Left lobe of liver (tissue), 2 donors: ENCODE measurements at regions not wholly inside any gene's neighbourhood (a gene's known extent, or its start where the extent isn't known, plus 50 kb on each side); places are given as distances from the start of the nearest gene placed in this dataset.

Experiments used
- ATAC-seq: fragments of 200-7000 bp; cut with Tn5 transposase; one replicate; pipeline ENCODE4 v1.9.1; 2020; ENCODE audit warnings: mild to moderate bottlenecking, moderate library complexity
- DNase-seq: peaks from one replicate; pipeline ENCODE4 v3.0.0-alpha.2; 2020; ENCODE audit warnings: low spot score
- donor health status: DM: no; HTN: no; CAD: no; lungs with moderate emphysema.
- donor health status: DM: no; HTN: yes; CAD: no.

DNA sequence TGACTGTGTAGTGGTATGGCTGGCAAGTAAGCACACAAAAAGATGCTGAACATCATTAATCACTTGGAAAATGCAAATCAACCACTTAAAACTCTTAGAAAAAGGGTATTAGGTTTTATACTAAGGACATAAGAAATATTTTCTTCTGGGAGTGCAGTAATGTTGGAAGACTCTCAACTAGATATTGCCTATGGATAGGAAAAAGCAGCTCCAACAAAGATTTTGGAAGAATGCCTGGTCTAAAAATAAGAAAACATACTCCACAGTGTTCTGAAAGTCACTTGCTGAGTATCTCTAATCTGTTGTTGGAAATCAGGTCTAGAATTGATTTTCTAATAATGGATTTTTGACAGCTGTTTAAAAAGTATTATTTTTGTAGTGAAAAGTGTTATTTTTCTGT lies 50.8 kb upstream of the PHYHIPL start:
- DNase-seq (no peak), ATAC-seq (no peak)

- DNase-seq = no peak
These were observed 50.2 kb upstream of the PHYHIPL start for GRCh38 chr10:59126261-59126660.

More at GRCh38 chr10:59126261-59126660, 50.2 kb upstream of the PHYHIPL start:
- no peak for ATAC-seq
